GM23248 (cell line): ENCODE measurements at regions not wholly inside any gene's neighbourhood (a gene's known extent, or its start where the extent isn't known, plus 50 kb on each side); places are given as distances from the start of the nearest gene placed in this dataset.

Experiments
- DNase-seq: peaks from one replicate; pipeline ENCODE4 v3.0.0-alpha.2; 2015
- H2AFZ ChIP-seq: fragments of 200-600 bp; sonication (generic); 2 replicates; pipeline ENCODE4 v1.6.1; 2016; ENCODE audit warnings: antibody characterized with exemption
- H3F3A ChIP-seq: fragments of 200-600 bp; sonication (generic); 2 replicates; pipeline ENCODE4 v1.6.1; 2016; ENCODE audit warnings: mild to moderate bottlenecking, antibody characterized with exemption, mixed run types; ENCODE audit not compliant: insufficient read depth
- H3K27ac ChIP-seq: fragments of 200-600 bp; sonication (generic); 2 replicates; pipeline ENCODE4 v1.5.1; 2016; ENCODE audit warnings: mild to moderate bottlenecking
- H3K27me3 ChIP-seq: fragments of 200-600 bp; sonication (generic); replicated peaks from 2 replicates; pipeline ENCODE4 v1.6.1; 2016; ENCODE audit warnings: mild to moderate bottlenecking; ENCODE audit not compliant: insufficient read depth
- H3K36me3 ChIP-seq: fragments of 200-600 bp; sonication (generic); 2 replicates; pipeline ENCODE4 v1.6.1; 2016; ENCODE audit warnings: low read depth, mild to moderate bottlenecking
- H3K4me1 ChIP-seq: fragments of 200-600 bp; sonication (generic); 2 replicates; pipeline ENCODE4 v1.6.1; 2016; ENCODE audit warnings: mild to moderate bottlenecking; ENCODE audit not compliant: insufficient read depth
- H3K4me2 ChIP-seq: fragments of 200-600 bp; sonication (generic); one replicate; pipeline ENCODE4 v1.6.1; 2016; ENCODE audit warnings: mild to moderate bottlenecking; ENCODE audit not compliant: unreplicated experiment
- H3K4me3 ChIP-seq: fragments of 200-600 bp; sonication (generic); 2 replicates; pipeline ENCODE4 v1.5.1; 2016; ENCODE audit warnings: mild to moderate bottlenecking
- H3K79me2 ChIP-seq: fragments of 200-600 bp; sonication (generic); 2 replicates; pipeline ENCODE4 v1.6.1; 2016; ENCODE audit warnings: mild to moderate bottlenecking; ENCODE audit not compliant: insufficient read depth
- H3K9ac ChIP-seq: fragments of 200-600 bp; sonication (generic); 2 replicates; pipeline ENCODE4 v1.6.1; 2016; ENCODE audit warnings: mild to moderate bottlenecking
- H3K9me2 ChIP-seq: fragments of 200-600 bp; sonication (generic); 2 replicates; pipeline ENCODE4 v1.6.1; 2016; ENCODE audit warnings: mixed run types, mild to moderate bottlenecking, moderate library complexity; ENCODE audit not compliant: insufficient read depth
- H3K9me3 ChIP-seq: fragments of 200-600 bp; sonication (generic); one replicate; pipeline ENCODE4 v1.6.1; 2017; ENCODE audit warnings: low read depth
- H4K20me1 ChIP-seq: fragments of 200-600 bp; sonication (generic); 2 replicates; pipeline ENCODE4 v1.6.0; 2016; ENCODE audit not compliant: insufficient read depth
- EZH2 ChIP-seq: fragments of 200-600 bp; sonication (generic); IDR thresholded peaks from 2 replicates; pipeline ENCODE4 v1.6.1; 2018; ENCODE audit warnings: antibody characterized with exemption, mild to moderate bottlenecking; ENCODE audit not compliant: insufficient read depth, poor library complexity, severe bottlenecking
- EZH2phosphoT487 ChIP-seq: fragments of 200-600 bp; sonication (generic); IDR thresholded peaks from 2 replicates; pipeline ENCODE4 v1.6.1; 2018; ENCODE audit warnings: antibody characterized with exemption, moderate library complexity, mild to moderate bottlenecking, low read depth; ENCODE audit not compliant: insufficient read depth
- WGBS, 2 experiments: methylation state at CpG; one replicate each; pipeline ENCODE4 v1.1.6; 2015 to 2017; ENCODE audit warnings: low lambda C conversion rate in 2 of 2, low coverage in 1 of 2; ENCODE audit errors: missing lambda C conversion rate in 2 of 2; 5-methylcytosine and 5-hydroxymethylcytosine counted together
- in situ Hi-C: fragments of 300-500 bp; cut with MboI; formaldehyde crosslinking; loops from 2 replicates; pipeline ENCODE4 v1.15.0; 2020

- no peaks in the 10 kb centered on the region for H3K4me1 ChIP-seq
- WGBS, 2 experiments = 44 to 49% methylated on average over 4 of the region's 4 CpGs
- no peak overlapping the region for H3K9ac ChIP-seq
- H3K9me2 ChIP-seq = no peaks in the 10 kb centered on the region
- no peak overlapping the region for H3K4me3 ChIP-seq
- H4K20me1 ChIP-seq = no peaks in the 10 kb centered on the region
- H3K27ac ChIP-seq = no peak overlapping the region
- no peaks in the 10 kb centered on the region for H3F3A ChIP-seq
- peaks cover 8% of the 10 kb centered on the region for H3K27me3 ChIP-seq
- in situ Hi-C loops = no loop called here
- H3K36me3 ChIP-seq = no peaks in the 10 kb centered on the region
- no peak overlapping the region for H3K4me2 ChIP-seq
- no peak for TF ChIP-seq EZH2
- no peak for TF ChIP-seq EZH2phosphoT487
- no peak for DNase-seq
- no peaks in the 10 kb centered on the region for H3K9me3 ChIP-seq
- H3K79me2 ChIP-seq = no peaks in the 10 kb centered on the region
- no peak overlapping the region for H2AFZ ChIP-seq
Observed at GRCh38 chr3:194744826-194745225, 59.1 kb downstream of the FAM43A start.

DNA sequence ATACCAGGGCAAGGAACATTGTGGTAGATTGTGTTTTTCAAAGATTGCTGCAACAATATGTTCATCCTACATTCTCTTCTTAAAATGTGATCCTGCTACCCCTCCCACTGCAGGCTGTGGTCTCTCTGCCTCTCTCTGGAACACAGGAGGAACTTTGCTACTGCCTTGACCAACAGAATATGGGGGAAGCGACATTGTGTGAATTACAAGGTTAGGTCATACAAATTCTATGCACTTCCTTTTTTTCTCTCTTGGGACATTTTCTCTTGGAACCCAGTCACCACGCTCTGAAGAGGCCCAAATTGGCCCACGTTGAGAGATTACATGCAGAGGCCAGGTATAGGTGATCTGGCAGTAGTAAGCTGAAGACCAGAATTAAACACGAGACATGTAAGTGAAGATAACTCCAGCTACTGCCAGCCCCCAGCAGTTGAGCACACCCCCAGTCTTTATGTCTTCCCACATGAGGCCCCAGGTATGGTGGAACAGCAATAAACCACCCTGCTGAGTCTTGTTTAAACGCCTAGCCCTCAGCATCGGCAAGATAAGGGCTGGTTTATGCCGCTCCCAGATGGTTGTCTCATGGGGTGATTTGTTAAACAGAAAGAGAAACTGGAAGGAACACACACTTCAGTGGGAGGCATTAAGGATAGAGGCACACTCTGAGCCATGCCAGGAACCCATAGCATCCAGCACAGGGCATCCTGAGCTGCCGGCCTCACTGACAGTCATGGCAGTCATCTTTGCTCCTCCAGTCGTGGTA lies 59.9 kb downstream of the FAM43A start:
- Histone ChIP-seq H3K9me2 (no peaks in the 10 kb centered on the region), H3K79me2 (no peaks in the 10 kb centered on the region), H3K27me3 (peaks cover 8% of the 10 kb centered on the region), H4K20me1 (no peaks in the 10 kb centered on the region), H3F3A (no peaks in the 10 kb centered on the region), H3K4me3 (no peak overlapping the region), H3K9ac (no peak overlapping the region), H3K9me3 (no peaks in the 10 kb centered on the region), H3K4me1 (no peaks in the 10 kb centered on the region), H3K36me3 (no peaks in the 10 kb centered on the region), H3K4me2 (no peak overlapping the region), H3K27ac (no peak overlapping the region), H2AFZ (no peak overlapping the region)
- DNase-seq = no peak
- 76 to 78% methylated on average over 9 of the region's 9 CpGs for whole genome bisulfite sequencing, 2 experiments
- no peak for TF ChIP-seq EZH2phosphoT487
- TF ChIP-seq EZH2 = no peak
- in situ Hi-C loops = no loop called here

DNA sequence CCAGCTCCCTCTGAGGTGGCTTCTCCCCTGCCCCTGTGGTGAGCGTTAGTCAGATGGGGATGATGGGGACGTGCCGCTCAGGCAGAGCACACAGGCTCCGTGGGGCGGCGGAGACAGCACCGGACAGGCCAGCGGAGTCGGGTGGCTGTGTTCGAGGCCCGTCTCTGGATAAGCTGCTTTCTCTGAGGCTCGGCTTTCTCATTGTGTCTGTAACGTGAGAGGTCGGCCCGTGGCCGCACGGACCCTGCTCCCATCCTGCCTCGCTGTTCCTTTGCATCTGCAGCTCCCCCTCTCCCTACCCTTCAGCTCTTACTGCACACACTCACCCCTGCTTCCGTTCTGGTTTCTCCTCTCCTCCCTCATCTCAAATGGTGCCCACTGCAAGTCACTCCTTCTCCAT lies 62.5 kb downstream of the FAM43A start:
- no peaks in the 10 kb centered on the region for H3K9me2 ChIP-seq
- H2AFZ ChIP-seq = no peak overlapping the region
- in situ Hi-C loops = no loop called here
- H4K20me1 ChIP-seq = no peaks in the 10 kb centered on the region
- no peak for TF ChIP-seq EZH2
- TF ChIP-seq EZH2phosphoT487 = no peak
- H3K79me2 ChIP-seq = no peaks in the 10 kb centered on the region
- H3K4me2 ChIP-seq = no peak overlapping the region
- 84 to 87% methylated on average over 18 to 19 of the region's 19 CpGs for WGBS, 2 experiments
- no peak overlapping the region for H3K4me3 ChIP-seq
- H3K9me3 ChIP-seq = no peaks in the 10 kb centered on the region
- no peak for DNase-seq
- H3K4me1 ChIP-seq = no peaks in the 10 kb centered on the region
- no peak overlapping the region for H3K27ac ChIP-seq
- H3K9ac ChIP-seq = no peak overlapping the region
- H3K36me3 ChIP-seq = no peaks in the 10 kb centered on the region
- peaks cover 8% of the 10 kb centered on the region for H3K27me3 ChIP-seq
- no peaks in the 10 kb centered on the region for H3F3A ChIP-seq

DNA sequence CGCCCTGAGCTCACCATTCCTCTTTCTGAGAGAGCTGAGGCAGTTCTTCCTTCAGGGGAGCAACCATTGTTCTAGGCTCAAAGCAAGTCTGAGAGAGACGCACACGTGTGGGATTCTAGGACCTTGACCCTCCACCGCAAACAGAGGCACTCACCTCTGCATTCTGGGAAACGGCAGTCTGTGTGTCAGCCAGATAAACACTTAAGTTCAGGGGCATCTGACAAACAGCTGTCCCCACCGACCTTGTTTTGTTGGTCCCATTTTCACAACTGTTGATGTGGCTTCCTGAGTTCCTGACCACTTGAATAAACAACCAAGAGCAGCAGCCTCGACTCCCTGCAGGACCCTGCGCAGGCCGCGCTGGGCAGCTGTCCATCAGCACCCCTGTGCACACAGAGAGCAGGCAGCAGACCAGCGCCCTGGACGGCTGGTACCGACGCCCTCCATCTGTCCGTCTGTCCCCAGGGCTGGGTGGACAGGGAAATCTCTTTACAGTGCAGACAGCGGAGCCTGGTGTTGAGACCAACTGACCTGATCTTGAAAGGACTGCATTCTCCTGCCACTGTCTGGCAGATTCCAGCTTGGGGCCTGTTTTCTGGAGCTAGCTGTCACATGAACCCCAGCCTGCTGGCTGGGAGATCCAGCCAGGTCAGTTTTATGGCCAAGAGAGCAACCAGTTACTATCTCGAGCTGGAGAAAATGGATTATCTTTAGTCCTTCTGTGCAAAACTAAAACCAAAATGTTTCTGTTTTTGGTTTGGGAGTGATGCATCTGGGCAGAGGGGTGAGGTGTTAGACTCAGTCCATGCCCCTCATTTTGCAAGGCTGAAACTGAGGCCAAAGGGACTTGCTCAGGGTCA lies 64.2 kb downstream of the FAM43A start:
- H3K27ac ChIP-seq = no peak overlapping the region
- no peaks in the 10 kb centered on the region for H3K79me2 ChIP-seq
- no peak overlapping the region for H3K4me2 ChIP-seq
- in situ Hi-C loops = no loop called here
- H3K27me3 ChIP-seq = no peaks in the 10 kb centered on the region; the same call in none of the 2 replicates
- no peaks in the 10 kb centered on the region for H3K4me1 ChIP-seq
- H2AFZ ChIP-seq = no peak overlapping the region
- no peaks in the 10 kb centered on the region for H3K9me2 ChIP-seq
- H3K9ac ChIP-seq = no peak overlapping the region
- TF ChIP-seq EZH2phosphoT487 = no peak
- no peak for TF ChIP-seq EZH2
- no peak overlapping the region for H3K4me3 ChIP-seq
- no peak for DNase-seq
- 78% methylated on average over 17 of the region's 17 CpGs for WGBS, 2 experiments
- no peaks in the 10 kb centered on the region for H3F3A ChIP-seq
- no peaks in the 10 kb centered on the region for H3K9me3 ChIP-seq
- no peaks in the 10 kb centered on the region for H4K20me1 ChIP-seq
- no peaks in the 10 kb centered on the region for H3K36me3 ChIP-seq
